ENCODE measurements at regions not wholly inside any gene's neighbourhood (a gene's known extent, or its start where the extent isn't known, plus 50 kb on each side); places are given as distances from the start of the nearest gene placed in this dataset.

GRCh38 chrX:122788216-122788615 lies 395.9 kb upstream of the GRIA3 start:
- WGBS, 2 donors, result 57 to 64% methylated on average over 2 of the region's 2 CpGs
- no peak for DNase-seq (ENCODE audit: low spot score in 2 of 2)
- TF ChIP-seq POLR2A (IDR thresholded peaks at IDR 0.05), result no peak
- no peak for TF ChIP-seq CTCF (IDR thresholded peaks at IDR 0.05)
- intact Hi-C loops (cut with DNase I; ENCODE audit: low total_unique reads), result no loop called here
- no peak overlapping the region for H3K4me3 ChIP-seq (ENCODE audit: low read depth, poor library complexity, severe bottlenecking)

- no peak for TF ChIP-seq CTCF (IDR thresholded peaks at IDR 0.05)
- no peak for TF ChIP-seq POLR2A (IDR thresholded peaks at IDR 0.05)
- DNase-seq (ENCODE audit: low spot score in 2 of 2), result no peak
- H3K4me3 ChIP-seq (ENCODE audit: low read depth, poor library complexity, severe bottlenecking), result no peak overlapping the region
- WGBS, 2 donors, result 47 to 68% methylated on average over 3 of the region's 3 CpGs
- intact Hi-C loops (cut with DNase I; ENCODE audit: low total_unique reads), result no loop called here
Observed at GRCh38 chrX:122790376-122791095, 393.5 kb upstream of the GRIA3 start.

- 62 to 76% methylated on average over 4 of the region's 4 CpGs for WGBS, 2 donors
- DNase-seq (ENCODE audit: low spot score in 2 of 2), result no peak
- TF ChIP-seq CTCF (IDR thresholded peaks at IDR 0.05) (no peak), POLR2A (IDR thresholded peaks at IDR 0.05) (no peak)
- intact Hi-C loops (cut with DNase I; ENCODE audit: low total_unique reads), result loop anchor here (5.0 kb wide), 1 partner anchor 767 kb away; no protein-coding TSS in a partner anchor
- H3K4me3 ChIP-seq (ENCODE audit: low read depth, poor library complexity, severe bottlenecking), result no peak overlapping the region
Observed at GRCh38 chrX:122813876-122814275, 370.2 kb upstream of the GRIA3 start.

- no peak overlapping the region for H3K4me3 ChIP-seq (ENCODE audit: low read depth, poor library complexity, severe bottlenecking)
- WGBS, 2 donors, result 62 to 89% methylated on average over 1 of the region's 1 CpG
- no peak for TF ChIP-seq POLR2A (IDR thresholded peaks at IDR 0.05)
- TF ChIP-seq CTCF (IDR thresholded peaks at IDR 0.05), result no peak
- DNase-seq (ENCODE audit: low spot score in 2 of 2), result no peak
- intact Hi-C loops (cut with DNase I; ENCODE audit: low total_unique reads), result loop anchor here (2.0 kb wide), 1 partner anchor 73 kb away; no protein-coding TSS in a partner anchor
Observed at GRCh38 chrX:122816288-122816687, 367.8 kb upstream of the GRIA3 start.

- DNase-seq (ENCODE audit: low spot score in 2 of 2), result no peak
- no peak for TF ChIP-seq POLR2A (IDR thresholded peaks at IDR 0.05)
- TF ChIP-seq CTCF (IDR thresholded peaks at IDR 0.05), result no peak
- intact Hi-C loops (cut with DNase I; ENCODE audit: low total_unique reads), result loop anchor here (2.0 kb wide), 1 partner anchor 71 kb away; no protein-coding TSS in a partner anchor
- H3K4me3 ChIP-seq (ENCODE audit: low read depth, poor library complexity, severe bottlenecking), result no peak overlapping the region
- WGBS, 2 donors, result 71 to 78% methylated on average over 6 to 10 of the region's 12 CpGs
Observed at GRCh38 chrX:122817321-122817955, 366.6 kb upstream of the GRIA3 start.
